OCI-LY7 (cell line): ENCODE measurements at regions not wholly inside any gene's neighbourhood (a gene's known extent, or its start where the extent isn't known, plus 50 kb on each side); places are given as distances from the start of the nearest gene placed in this dataset.

ENCODE experiments used
- BruUV-seq: library from RNA; stranded (reverse); fragments of 400-500 nt; replicated peaks from 2 replicates; lab custom pipeline; 2021; lab: Mats Ljungman, UMichigan
- CTCF ChIA-PET: fragments of 300-600 bp; sonication (Branson Sonifier 250); formaldehyde crosslinking; loops from one replicate; lab custom pipeline; 2022; ENCODE audit warnings: antibody characterized with exemption; ENCODE audit not compliant: unreplicated experiment; lab: Charles Lee
- POLR2A ChIA-PET: fragments of 300-600 bp; sonication (Branson Sonifier 250); formaldehyde crosslinking; loops from one replicate; lab custom pipeline; 2022; ENCODE audit warnings: antibody characterized with exemption; lab: Charles Lee
- DNase-seq: peaks from one replicate; pipeline ENCODE4 v3.0.0-alpha.2; 2015; ENCODE audit warnings: low spot score
- H2AFZ ChIP-seq: fragments of 200-600 bp; sonication (generic), shearing (Covaris generic); 2 replicates; pipeline ENCODE4 v1.6.1; 2014; ENCODE audit warnings: mild to moderate bottlenecking, antibody characterized with exemption, low read length, moderate library complexity
- H3K27ac ChIP-seq: fragments of 200-600 bp; sonication (generic); 2 replicates; pipeline ENCODE4 v1.5.1; 2014; ENCODE audit warnings: mixed run types, low read depth, mild to moderate bottlenecking, moderate library complexity, low read length, inconsistent platforms; ENCODE audit not compliant: poor library complexity, severe bottlenecking
- H3K36me3 ChIP-seq: fragments of 200-600 bp; sonication (generic); 2 replicates; pipeline ENCODE4 v1.6.1; 2014; ENCODE audit warnings: mild to moderate bottlenecking, antibody characterized with exemption, low read length, moderate library complexity, mixed read lengths; ENCODE audit not compliant: insufficient read depth
- H3K4me1 ChIP-seq: fragments of 200-600 bp; sonication (generic); 2 replicates; pipeline ENCODE4 v1.5.1; 2014; ENCODE audit warnings: mild to moderate bottlenecking, low read length; ENCODE audit not compliant: insufficient read depth, poor library complexity, severe bottlenecking
- H3K4me2 ChIP-seq: fragments of 200-600 bp; sonication (generic); 2 replicates; pipeline ENCODE4 v1.6.1; 2014; ENCODE audit warnings: mild to moderate bottlenecking, low read length
- H3K4me3 ChIP-seq: fragments of 200-600 bp; sonication (generic); 2 replicates; pipeline ENCODE4 v1.5.1; 2014; ENCODE audit warnings: mild to moderate bottlenecking, low read depth, low read length; ENCODE audit not compliant: poor library complexity, severe bottlenecking
- H3K79me2 ChIP-seq: fragments of 200-600 bp; sonication (generic); 2 replicates; pipeline ENCODE4 v1.6.1; 2016; ENCODE audit warnings: low read depth, mild to moderate bottlenecking, low read length, moderate library complexity, mixed read lengths; ENCODE audit not compliant: insufficient read depth
- H3K9me2 ChIP-seq: fragments of 200-600 bp; sonication (generic); 2 replicates; pipeline ENCODE4 v1.6.1; 2016; ENCODE audit warnings: mild to moderate bottlenecking, low read length, mixed read lengths; ENCODE audit not compliant: insufficient read depth
- H3K9me3 ChIP-seq: fragments of 200-600 bp; sonication (generic); 2 replicates; pipeline ENCODE4 v1.6.1; 2014; ENCODE audit warnings: mild to moderate bottlenecking, mixed run types, low read length, mixed read lengths
- H4K20me1 ChIP-seq: fragments of 200-600 bp; sonication (generic); 2 replicates; pipeline ENCODE4 v1.6.1; 2014; ENCODE audit warnings: mild to moderate bottlenecking, antibody characterized with exemption, low read length, moderate library complexity, mixed read lengths; ENCODE audit not compliant: insufficient read depth
- CTCF ChIP-seq: fragments of 200-600 bp; sonication (generic); conservative IDR thresholded peaks from 2 replicates; pipeline ENCODE4 v1.5.1; 2014; ENCODE audit warnings: mild to moderate bottlenecking, antibody characterized with exemption, low read length, moderate library complexity, mixed read lengths
- EZH2phosphoT487 ChIP-seq: fragments of 200-600 bp; sonication (generic); IDR thresholded peaks from 2 replicates; pipeline ENCODE4 v1.6.1; 2018; ENCODE audit warnings: low read depth, borderline replicate concordance, mild to moderate bottlenecking, mixed run types, antibody characterized with exemption, low read length, moderate library complexity, mixed read lengths
- intact Hi-C: fragments of 100-400 bp; cut with micrococcal nuclease; formaldehyde crosslinking; loops from one replicate; pipeline ENCODE4 v1.10.0; 2022; ENCODE audit not compliant: unreplicated experiment

GRCh38 chr5:18829539-18829938, 1158.5 kb downstream of the CDH18 start:
- ChIA-PET POLR2A (no interaction called here), CTCF (no interaction called here)
- Histone ChIP-seq H3K79me2 (no peaks in the 10 kb centered on the region), H3K4me1 (no peaks in the 10 kb centered on the region), H3K4me2 (no peak overlapping the region), H3K36me3 (no peaks in the 10 kb centered on the region), H3K9me3 (no peaks in the 10 kb centered on the region), H4K20me1 (no peaks in the 10 kb centered on the region), H2AFZ (no peak overlapping the region), H3K9me2 (no peaks in the 10 kb centered on the region), H3K27ac (no peak overlapping the region), H3K4me3 (no peak overlapping the region)
- BruUV-seq, result no TSS peak
- TF ChIP-seq EZH2phosphoT487 (no peak), CTCF (no peak)
- intact Hi-C loops, result no loop called here
- no peak for DNase-seq

GRCh38 chr5:18850216-18850615, 1137.8 kb downstream of the CDH18 start:
- H3K79me2 ChIP-seq, result no peaks in the 10 kb centered on the region
- H3K4me2 ChIP-seq, result no peak overlapping the region
- no peaks in the 10 kb centered on the region for H3K4me1 ChIP-seq
- ChIA-PET CTCF (no interaction called here), POLR2A (interaction anchor here (0.6 to 1.3 kb wide), 3 partner anchors 11 to 27 kb away, joined by 3 read pairs; no protein-coding TSS in a partner anchor)
- H3K9me2 ChIP-seq, result no peaks in the 10 kb centered on the region; the same call in 1 of the 2 replicates
- TF ChIP-seq CTCF (no peak), EZH2phosphoT487 (no peak)
- intact Hi-C loops, result no loop called here
- no peaks in the 10 kb centered on the region for H4K20me1 ChIP-seq
- no peak for DNase-seq
- BruUV-seq, result no TSS peak
- no peak overlapping the region for H3K4me3 ChIP-seq
- H3K36me3 ChIP-seq, result no peaks in the 10 kb centered on the region
- H2AFZ ChIP-seq, result no peak overlapping the region
- H3K27ac ChIP-seq, result no peak overlapping the region
- no peaks in the 10 kb centered on the region for H3K9me3 ChIP-seq

- ChIA-PET POLR2A (interaction anchor here (0.5 kb wide), 1 partner anchor 21 kb away, joined by 3 read pairs; no protein-coding TSS in a partner anchor), CTCF (no interaction called here)
- Histone ChIP-seq H3K9me3 (no peaks in the 10 kb centered on the region), H2AFZ (peak overlapping the region; percentile 0; the same call in 1 of the 2 replicates), H3K4me1 (no peaks in the 10 kb centered on the region), H3K9me2 (no peaks in the 10 kb centered on the region), H4K20me1 (no peaks in the 10 kb centered on the region), H3K36me3 (no peaks in the 10 kb centered on the region), H3K79me2 (no peaks in the 10 kb centered on the region), H3K4me2 (no peak overlapping the region), H3K4me3 (no peak overlapping the region), H3K27ac (no peak overlapping the region)
- intact Hi-C loops, result no loop called here
- no peak for TF ChIP-seq EZH2phosphoT487
- TF ChIP-seq CTCF, result no peak
- no peak for DNase-seq
- no TSS peak for BruUV-seq
Observed at GRCh38 chr5:18872978-18873377, 1115.0 kb downstream of the CDH18 start.
